GM23338 (cell line): ENCODE measurements at regions not wholly inside any gene's neighbourhood (a gene's known extent, or its start where the extent isn't known, plus 50 kb on each side); places are given as distances from the start of the nearest gene placed in this dataset.

ENCODE experiments used
- ATAC-seq: fragments of 200-7000 bp; cut with Tn5 transposase; 3 replicates; pipeline ENCODE4 v1.9.1; 2020
- DNase-seq: peaks from one replicate; pipeline ENCODE4 v3.0.0-alpha.2; 2015; ENCODE audit warnings: low spot score
- H2AFZ ChIP-seq: fragments of 200-600 bp; sonication (generic); 2 replicates; pipeline ENCODE4 v1.8.0; 2016; ENCODE audit warnings: antibody characterized with exemption, mild to moderate bottlenecking, moderate library complexity
- H3F3A ChIP-seq: fragments of 200-600 bp; sonication (generic); replicated peaks from 2 replicates; pipeline ENCODE4 v1.8.0; 2017; ENCODE audit warnings: antibody characterized with exemption, mixed run types, low read depth
- H3K27ac ChIP-seq: fragments of 200-600 bp; sonication (generic); 2 replicates; pipeline ENCODE4 v1.6.1; 2016; ENCODE audit warnings: low read depth
- H3K27me3 ChIP-seq: fragments of 200-600 bp; sonication (generic); 2 replicates; pipeline ENCODE4 v1.8.0; 2016; ENCODE audit warnings: mild to moderate bottlenecking, mixed run types, moderate library complexity; ENCODE audit not compliant: insufficient read depth
- H3K36me3 ChIP-seq: fragments of 200-600 bp; sonication (generic); 2 replicates; pipeline ENCODE4 v1.8.0; 2016; ENCODE audit warnings: mild to moderate bottlenecking; ENCODE audit not compliant: insufficient read depth
- H3K4me1 ChIP-seq: fragments of 200-600 bp; sonication (generic); 2 replicates; pipeline ENCODE4 v1.8.0; 2016; ENCODE audit warnings: mild to moderate bottlenecking, moderate library complexity; ENCODE audit not compliant: insufficient read depth
- H3K4me2 ChIP-seq: fragments of 200-600 bp; sonication (generic); 2 replicates; pipeline ENCODE4 v1.7.1; 2017; ENCODE audit warnings: mixed run types
- H3K4me3 ChIP-seq: fragments of 200-600 bp; sonication (generic); 2 replicates; pipeline ENCODE4 v1.6.1; 2016; ENCODE audit warnings: mixed run types
- H3K79me2 ChIP-seq: fragments of 200-600 bp; sonication (generic); replicated peaks from 2 replicates; pipeline ENCODE4 v1.8.0; 2017; ENCODE audit warnings: mild to moderate bottlenecking; ENCODE audit not compliant: insufficient read depth
- H3K9me2 ChIP-seq: fragments of 200-600 bp; sonication (generic); 2 replicates; pipeline ENCODE4 v1.8.0; 2017; ENCODE audit not compliant: insufficient read depth
- H4K20me1 ChIP-seq: fragments of 200-600 bp; sonication (generic); replicated peaks from 2 replicates; pipeline ENCODE4 v1.8.0; 2017; ENCODE audit warnings: mild to moderate bottlenecking; ENCODE audit not compliant: insufficient read depth
- H3K27ac Mint-ChIP-seq: 2 replicates; pipeline ENCODE4 v1.8.0; 2020; ENCODE audit warnings: inconsistent platforms, mild to moderate bottlenecking, moderate library complexity, mixed read lengths
- H3K27me3 Mint-ChIP-seq: 3 replicates; pipeline ENCODE4 v1.8.0; 2022; ENCODE audit warnings: low read depth, mild to moderate bottlenecking, moderate library complexity, mixed read lengths, inconsistent platforms; ENCODE audit not compliant: insufficient read depth, poor library complexity
- H3K36me3 Mint-ChIP-seq: 3 replicates; pipeline ENCODE4 v1.8.0; 2021; ENCODE audit warnings: low read depth, mild to moderate bottlenecking, inconsistent platforms, moderate library complexity, mixed read lengths
- H3K4me1 Mint-ChIP-seq: 3 replicates; pipeline ENCODE4 v1.8.0; 2020; ENCODE audit warnings: mild to moderate bottlenecking, inconsistent platforms, mixed read lengths
- H3K4me3 Mint-ChIP-seq: 3 replicates; pipeline ENCODE4 v1.8.0; 2021; ENCODE audit warnings: moderate library complexity, mild to moderate bottlenecking, inconsistent platforms, mixed read lengths
- H3K9me3 Mint-ChIP-seq: 3 replicates; pipeline ENCODE4 v1.8.0; 2020; ENCODE audit warnings: moderate library complexity, mild to moderate bottlenecking, inconsistent platforms, mixed read lengths
- CREB1 ChIP-seq: fragments of 250-450 bp; sonication (Bioruptor Pico); IDR thresholded peaks from 2 replicates; pipeline ENCODE4 v1.5.0; 2020; ENCODE audit warnings: low read depth, mild to moderate bottlenecking, moderate library complexity
- EZH2 ChIP-seq: fragments of 200-600 bp; sonication (generic); IDR thresholded peaks from one replicate; pipeline ENCODE4 v1.8.0; 2017; ENCODE audit warnings: antibody characterized with exemption, mild to moderate bottlenecking, low read depth; ENCODE audit not compliant: unreplicated experiment
- EZH2phosphoT487 ChIP-seq: fragments of 200-600 bp; sonication (generic); IDR thresholded peaks from one replicate; pipeline ENCODE4 v1.8.1; 2018; ENCODE audit warnings: antibody characterized with exemption; ENCODE audit not compliant: unreplicated experiment
- JUNB ChIP-seq: IDR thresholded peaks from one replicate; pipeline ENCODE4 v1.6.1; 2016; ENCODE audit warnings: antibody characterized with exemption; ENCODE audit not compliant: unreplicated experiment
- NANOG ChIP-seq: IDR thresholded peaks from 2 replicates; pipeline ENCODE4 v1.6.1; 2016; ENCODE audit warnings: antibody characterized with exemption, borderline replicate concordance
- POLR2AphosphoS5 ChIP-seq: IDR thresholded peaks from 2 replicates; pipeline ENCODE4 v1.6.1; 2016; ENCODE audit warnings: antibody characterized with exemption, low read depth
- STAT1 ChIP-seq: IDR thresholded peaks from one replicate; pipeline ENCODE4 v1.6.1; 2016; ENCODE audit warnings: antibody characterized with exemption; ENCODE audit not compliant: unreplicated experiment
- ZNF114 ChIP-seq: fragments of 250-450 bp; sonication (Bioruptor Pico); IDR thresholded peaks from 2 replicates; pipeline ENCODE4 v1.5.0; 2020; ENCODE audit warnings: mild to moderate bottlenecking, moderate library complexity
- ZNF331 ChIP-seq: fragments of 250-450 bp; sonication (Bioruptor Pico); IDR thresholded peaks from 2 replicates; pipeline ENCODE4 v1.5.0; 2020; ENCODE audit warnings: low read depth, mild to moderate bottlenecking, moderate library complexity
- TF ChIP-seq, protein P1 (sequence below): IDR thresholded peaks from one replicate; pipeline ENCODE4 v1.6.1; 2018; ENCODE audit warnings: antibody characterized with exemption; ENCODE audit not compliant: unreplicated experiment
- TF ChIP-seq, protein P2 (sequence below): IDR thresholded peaks from 2 replicates; pipeline ENCODE4 v1.6.1; 2016; ENCODE audit warnings: antibody characterized with exemption
- TF ChIP-seq, protein P3 (sequence below), 2 experiments: fragments of 200-600 bp in 1 of 2; sonication (generic) in 1 of 2; conservative IDR thresholded peaks; 2 replicates each; pipeline versions ENCODE4 v1.5.1 to v1.6.1; 2016 to 2017; ENCODE audit warnings: antibody characterized with exemption in 2 of 2, low read depth in 2 of 2, mild to moderate bottlenecking in 2 of 2, moderate library complexity in 1 of 2

GRCh38 chr5:57915536-57915935 is 432.9 kb upstream of the ACTBL2 start (continued):
- TF ChIP-seq, protein P1, sequence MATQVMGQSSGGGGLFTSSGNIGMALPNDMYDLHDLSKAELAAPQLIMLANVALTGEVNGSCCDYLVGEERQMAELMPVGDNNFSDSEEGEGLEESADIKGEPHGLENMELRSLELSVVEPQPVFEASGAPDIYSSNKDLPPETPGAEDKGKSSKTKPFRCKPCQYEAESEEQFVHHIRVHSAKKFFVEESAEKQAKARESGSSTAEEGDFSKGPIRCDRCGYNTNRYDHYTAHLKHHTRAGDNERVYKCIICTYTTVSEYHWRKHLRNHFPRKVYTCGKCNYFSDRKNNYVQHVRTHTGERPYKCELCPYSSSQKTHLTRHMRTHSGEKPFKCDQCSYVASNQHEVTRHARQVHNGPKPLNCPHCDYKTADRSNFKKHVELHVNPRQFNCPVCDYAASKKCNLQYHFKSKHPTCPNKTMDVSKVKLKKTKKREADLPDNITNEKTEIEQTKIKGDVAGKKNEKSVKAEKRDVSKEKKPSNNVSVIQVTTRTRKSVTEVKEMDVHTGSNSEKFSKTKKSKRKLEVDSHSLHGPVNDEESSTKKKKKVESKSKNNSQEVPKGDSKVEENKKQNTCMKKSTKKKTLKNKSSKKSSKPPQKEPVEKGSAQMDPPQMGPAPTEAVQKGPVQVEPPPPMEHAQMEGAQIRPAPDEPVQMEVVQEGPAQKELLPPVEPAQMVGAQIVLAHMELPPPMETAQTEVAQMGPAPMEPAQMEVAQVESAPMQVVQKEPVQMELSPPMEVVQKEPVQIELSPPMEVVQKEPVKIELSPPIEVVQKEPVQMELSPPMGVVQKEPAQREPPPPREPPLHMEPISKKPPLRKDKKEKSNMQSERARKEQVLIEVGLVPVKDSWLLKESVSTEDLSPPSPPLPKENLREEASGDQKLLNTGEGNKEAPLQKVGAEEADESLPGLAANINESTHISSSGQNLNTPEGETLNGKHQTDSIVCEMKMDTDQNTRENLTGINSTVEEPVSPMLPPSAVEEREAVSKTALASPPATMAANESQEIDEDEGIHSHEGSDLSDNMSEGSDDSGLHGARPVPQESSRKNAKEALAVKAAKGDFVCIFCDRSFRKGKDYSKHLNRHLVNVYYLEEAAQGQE = no peak
- TF ChIP-seq ZNF331 (CRISPR knock-in tag) (no peak), STAT1 (no peak), POLR2AphosphoS5 (no peak), CREB1 (CRISPR knock-in tag) (no peak), JUNB (no peak), NANOG (no peak), ZNF114 (CRISPR knock-in tag) (no peak), EZH2 (no peak)
- TF ChIP-seq, protein P2, sequence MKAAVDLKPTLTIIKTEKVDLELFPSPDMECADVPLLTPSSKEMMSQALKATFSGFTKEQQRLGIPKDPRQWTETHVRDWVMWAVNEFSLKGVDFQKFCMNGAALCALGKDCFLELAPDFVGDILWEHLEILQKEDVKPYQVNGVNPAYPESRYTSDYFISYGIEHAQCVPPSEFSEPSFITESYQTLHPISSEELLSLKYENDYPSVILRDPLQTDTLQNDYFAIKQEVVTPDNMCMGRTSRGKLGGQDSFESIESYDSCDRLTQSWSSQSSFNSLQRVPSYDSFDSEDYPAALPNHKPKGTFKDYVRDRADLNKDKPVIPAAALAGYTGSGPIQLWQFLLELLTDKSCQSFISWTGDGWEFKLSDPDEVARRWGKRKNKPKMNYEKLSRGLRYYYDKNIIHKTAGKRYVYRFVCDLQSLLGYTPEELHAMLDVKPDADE = no peak
- TF ChIP-seq, protein P3, sequence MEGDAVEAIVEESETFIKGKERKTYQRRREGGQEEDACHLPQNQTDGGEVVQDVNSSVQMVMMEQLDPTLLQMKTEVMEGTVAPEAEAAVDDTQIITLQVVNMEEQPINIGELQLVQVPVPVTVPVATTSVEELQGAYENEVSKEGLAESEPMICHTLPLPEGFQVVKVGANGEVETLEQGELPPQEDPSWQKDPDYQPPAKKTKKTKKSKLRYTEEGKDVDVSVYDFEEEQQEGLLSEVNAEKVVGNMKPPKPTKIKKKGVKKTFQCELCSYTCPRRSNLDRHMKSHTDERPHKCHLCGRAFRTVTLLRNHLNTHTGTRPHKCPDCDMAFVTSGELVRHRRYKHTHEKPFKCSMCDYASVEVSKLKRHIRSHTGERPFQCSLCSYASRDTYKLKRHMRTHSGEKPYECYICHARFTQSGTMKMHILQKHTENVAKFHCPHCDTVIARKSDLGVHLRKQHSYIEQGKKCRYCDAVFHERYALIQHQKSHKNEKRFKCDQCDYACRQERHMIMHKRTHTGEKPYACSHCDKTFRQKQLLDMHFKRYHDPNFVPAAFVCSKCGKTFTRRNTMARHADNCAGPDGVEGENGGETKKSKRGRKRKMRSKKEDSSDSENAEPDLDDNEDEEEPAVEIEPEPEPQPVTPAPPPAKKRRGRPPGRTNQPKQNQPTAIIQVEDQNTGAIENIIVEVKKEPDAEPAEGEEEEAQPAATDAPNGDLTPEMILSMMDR (conservative IDR thresholded peaks at IDR 0.05; ENCODE audit: low read depth in 2 of 2) = no peak

DNA sequence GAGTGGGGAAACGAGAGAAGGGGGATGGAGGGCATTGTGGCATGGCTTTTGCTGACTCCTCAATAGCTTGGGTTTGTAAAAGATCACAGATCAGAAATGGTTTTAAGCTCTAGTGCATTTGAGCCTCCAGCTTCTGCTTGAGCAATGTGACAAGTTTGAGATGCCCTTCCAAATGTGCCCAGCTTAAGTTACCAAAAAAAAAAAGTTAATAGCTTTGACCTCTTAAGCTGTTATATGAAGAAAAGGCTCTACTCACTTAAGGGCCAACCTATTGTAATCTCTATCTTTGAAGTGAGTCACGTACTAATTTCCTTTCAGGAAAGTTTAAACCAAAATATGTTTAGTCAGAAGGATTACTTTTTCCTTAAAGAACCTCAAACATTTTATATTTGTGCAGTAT is 428.8 kb upstream of the ACTBL2 start:
- H3K4me3 Mint-ChIP-seq = no peak overlapping the region
- H3K9me3 Mint-ChIP-seq = no peaks in the 10 kb centered on the region
- H3K36me3 ChIP-seq = no peaks in the 10 kb centered on the region
- ATAC-seq = no peak
- H3K27ac Mint-ChIP-seq = no peak overlapping the region
- no peaks in the 10 kb centered on the region for H4K20me1 ChIP-seq
- no peaks in the 10 kb centered on the region for H3F3A ChIP-seq
- H3K4me2 ChIP-seq = no peak overlapping the region
- H3K27me3 Mint-ChIP-seq = no peaks in the 10 kb centered on the region
- H3K9me2 ChIP-seq = no peaks in the 10 kb centered on the region
- no peak for DNase-seq
- H2AFZ ChIP-seq = no peak overlapping the region
- H3K4me1 Mint-ChIP-seq = peaks cover 5% of the 10 kb centered on the region
- no peaks in the 10 kb centered on the region; the same call in 1 of the 2 replicates for H3K4me1 ChIP-seq
- no peak overlapping the region for H3K4me3 ChIP-seq
- no peak for TF ChIP-seq POLR2AphosphoS5
- TF ChIP-seq, protein P1 = no peak
- no peak for TF ChIP-seq NANOG
- TF ChIP-seq EZH2phosphoT487 = no peak
- TF ChIP-seq, protein P2 = no peak
- no peak for TF ChIP-seq ZNF331 (CRISPR knock-in tag)
- TF ChIP-seq, protein P3 (conservative IDR thresholded peaks at IDR 0.05; ENCODE audit: low read depth in 2 of 2) = no peak
- no peak for TF ChIP-seq JUNB
- H3K36me3 Mint-ChIP-seq = no peaks in the 10 kb centered on the region
- H3K27ac ChIP-seq = no peak overlapping the region
- no peaks in the 10 kb centered on the region for H3K79me2 ChIP-seq
- no peaks in the 10 kb centered on the region for H3K27me3 ChIP-seq
